ENCODE measurements at regions not wholly inside any gene's neighbourhood (a gene's known extent, or its start where the extent isn't known, plus 50 kb on each side); places are given as distances from the start of the nearest gene placed in this dataset.

- Histone ChIP-seq H3K27ac (ENCODE audit: low read depth in 1 of 2, low read length in 2 of 2) (no peak overlapping the region), H3K27me3 (ENCODE audit: control insufficient read depth in 1 of 2, insufficient read depth in 2 of 2, low read length in 2 of 2) (peaks cover 0 to 3% of the 10 kb centered on the region in 2 experiments), H3K9me3 (ENCODE audit: control insufficient read depth in 1 of 2, insufficient read depth in 1 of 2, low read length in 2 of 2) (no peaks in the 10 kb centered on the region), H3K4me1 (ENCODE audit: insufficient read depth, low read length) (no peaks in the 10 kb centered on the region), H3K36me3 (ENCODE audit: insufficient read depth, low read length) (no peaks in the 10 kb centered on the region), H3K4me3 (ENCODE audit: low read length) (no peak overlapping the region)
- ATAC-seq (ENCODE audit: poor library complexity) (no peak), DNase-seq (no peak)
- no peak for TF ChIP-seq CTCF (IDR thresholded peaks at IDR 0.05)
- Mint-ChIP-seq H3K36me3 (ENCODE audit: low read depth) (no peaks in the 10 kb centered on the region), H3K27ac (no peak overlapping the region), H3K9me3 (no peaks in the 10 kb centered on the region), H3K4me3 (no peak overlapping the region), H3K4me1 (ENCODE audit: low read depth) (no peaks in the 10 kb centered on the region), H3K27me3 (peaks cover 22% of the 10 kb centered on the region)
- intact Hi-C loops (cut with DNase I, micrococcal nuclease) = no loop called here
- ChIA-PET CTCF (no interaction called here), POLR2A (no interaction called here)
Observed at GRCh38 chr2:236739663-236740062, 170.0 kb downstream of the ACKR3 start.

GRCh38 chr2:236740506-236740905 lies 170.9 kb downstream of the ACKR3 start:
- DNase-seq (no peak), ATAC-seq (ENCODE audit: poor library complexity) (no peak)
- Mint-ChIP-seq H3K27me3 (peaks cover 22% of the 10 kb centered on the region), H3K9me3 (no peaks in the 10 kb centered on the region), H3K4me1 (ENCODE audit: low read depth) (no peaks in the 10 kb centered on the region), H3K4me3 (no peak overlapping the region), H3K36me3 (ENCODE audit: low read depth) (no peaks in the 10 kb centered on the region), H3K27ac (no peak overlapping the region)
- POLR2A ChIA-PET = no interaction called here
- no peak for TF ChIP-seq CTCF (IDR thresholded peaks at IDR 0.05)
- peaks cover 0 to 3% of the 10 kb centered on the region in 2 experiments for H3K27me3 ChIP-seq (ENCODE audit: control insufficient read depth in 1 of 2, insufficient read depth in 2 of 2, low read length in 2 of 2)
- H3K4me1 ChIP-seq (ENCODE audit: insufficient read depth, low read length) = no peaks in the 10 kb centered on the region
- H3K27ac ChIP-seq (ENCODE audit: low read depth in 1 of 2, low read length in 2 of 2) = no peak overlapping the region
- H3K4me3 ChIP-seq (ENCODE audit: low read length) = no peak overlapping the region
- CTCF ChIA-PET = no interaction called here
- H3K36me3 ChIP-seq (ENCODE audit: insufficient read depth, low read length) = no peaks in the 10 kb centered on the region
- intact Hi-C loops (cut with DNase I, micrococcal nuclease) = no loop called here
- no peaks in the 10 kb centered on the region for H3K9me3 ChIP-seq (ENCODE audit: control insufficient read depth in 1 of 2, insufficient read depth in 1 of 2, low read length in 2 of 2)

- no peaks in the 10 kb centered on the region for H3K36me3 ChIP-seq (ENCODE audit: insufficient read depth, low read length)
- CTCF ChIA-PET = no interaction called here
Observed at GRCh38 chr2:236743039-236743920, 173.7 kb downstream of the ACKR3 start.

More at GRCh38 chr2:236743039-236743920, 173.7 kb downstream of the ACKR3 start:
- Histone ChIP-seq H3K27me3 (ENCODE audit: control insufficient read depth in 1 of 2, insufficient read depth in 2 of 2, low read length in 2 of 2) (peaks cover 0 to 2% of the 10 kb centered on the region in 2 experiments), H3K4me3 (ENCODE audit: low read length) (no peak overlapping the region), H3K27ac (ENCODE audit: low read depth in 1 of 2, low read length in 2 of 2) (no peak overlapping the region), H3K4me1 (ENCODE audit: insufficient read depth, low read length) (no peaks in the 10 kb centered on the region), H3K9me3 (ENCODE audit: control insufficient read depth in 1 of 2, insufficient read depth in 1 of 2, low read length in 2 of 2) (no peaks in the 10 kb centered on the region)
- intact Hi-C loops (cut with DNase I, micrococcal nuclease) = no loop called here
- no peaks in the 10 kb centered on the region for H3K36me3 Mint-ChIP-seq (ENCODE audit: low read depth)
- no peaks in the 10 kb centered on the region for H3K9me3 Mint-ChIP-seq
- no peak overlapping the region for H3K4me3 Mint-ChIP-seq
- peaks cover 25% of the 10 kb centered on the region for H3K27me3 Mint-ChIP-seq
- no peak overlapping the region for H3K27ac Mint-ChIP-seq
- POLR2A ChIA-PET = no interaction called here
- no peaks in the 10 kb centered on the region for H3K4me1 Mint-ChIP-seq (ENCODE audit: low read depth)
- no peak for TF ChIP-seq CTCF (IDR thresholded peaks at IDR 0.05)
- no peak for DNase-seq
- ATAC-seq (ENCODE audit: poor library complexity) = no peak

Measured in CD4-positive, alpha-beta T cell (primary cell).